HG02938 (cell line): ENCODE measurements at regions not wholly inside any gene's neighbourhood (a gene's known extent, or its start where the extent isn't known, plus 50 kb on each side); places are given as distances from the start of the nearest gene placed in this dataset.
"Not testable (repeated sequence)": the region's sequence is repeated elsewhere in the genome, so short reads cannot be mapped to it uniquely, and the experiment has no call there.

Experiments used
- ATAC-seq: cut with Tn5 transposase; IDR thresholded peaks from one replicate; pipeline ENCODE4 v1.9.1; 2021; ENCODE audit warnings: mild to moderate bottlenecking, moderate library complexity; ENCODE audit not compliant: unreplicated experiment

GRCh38 chr15:96466389-96466947 lies 136.0 kb downstream of the NR2F2 start:
- no peak for ATAC-seq

DNA sequence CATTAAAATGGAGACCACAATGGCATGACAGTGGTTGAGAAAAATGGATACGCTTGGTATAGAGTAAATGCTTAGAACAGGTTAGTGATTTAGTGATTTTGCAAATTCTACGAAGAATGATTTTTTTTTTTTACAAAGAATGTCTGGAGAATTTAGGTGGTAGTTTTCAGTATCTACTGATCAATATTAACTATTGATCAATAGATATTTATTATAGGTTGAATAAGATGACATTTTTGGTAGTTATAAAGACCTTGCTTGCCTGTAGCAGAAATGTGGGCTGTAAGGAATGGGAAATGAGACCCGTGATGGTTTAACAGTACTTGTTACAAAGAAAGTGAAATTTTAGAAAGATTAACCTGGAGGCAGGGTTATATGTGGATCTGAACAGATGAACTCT lies 137.5 kb downstream of the NR2F2 start:
- ATAC-seq: no peak

DNA sequence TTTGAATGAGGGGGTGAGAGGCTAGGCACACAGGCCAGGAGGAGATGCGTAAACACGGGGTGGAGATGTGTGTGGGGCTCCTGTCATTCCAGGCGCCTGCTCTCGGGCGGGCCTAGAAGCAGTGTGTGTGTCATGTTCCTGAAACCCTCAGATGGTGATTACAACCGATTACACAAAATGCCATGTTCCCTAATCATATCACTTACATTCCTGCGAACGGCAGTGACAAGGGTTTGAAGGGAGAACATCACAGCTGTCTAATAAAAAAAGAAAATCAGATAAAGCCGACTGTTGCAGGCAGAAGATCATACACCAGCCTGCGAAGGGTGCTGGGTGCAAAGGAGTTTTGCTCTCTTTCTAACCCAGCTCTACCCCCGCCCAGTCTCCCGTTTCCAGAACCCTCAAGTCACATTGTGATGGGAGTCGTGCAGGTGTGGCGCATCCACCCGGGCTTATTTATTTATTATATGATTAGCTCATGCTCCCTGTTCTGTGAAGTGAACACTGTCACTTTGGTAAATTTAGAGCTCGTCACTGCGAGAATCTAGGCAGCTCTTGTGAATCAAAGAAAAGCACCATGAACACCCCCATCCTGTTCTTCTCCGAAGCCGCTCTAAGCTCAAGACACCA lies 140.3 kb downstream of the NR2F2 start:
- ATAC-seq: no peak

DNA sequence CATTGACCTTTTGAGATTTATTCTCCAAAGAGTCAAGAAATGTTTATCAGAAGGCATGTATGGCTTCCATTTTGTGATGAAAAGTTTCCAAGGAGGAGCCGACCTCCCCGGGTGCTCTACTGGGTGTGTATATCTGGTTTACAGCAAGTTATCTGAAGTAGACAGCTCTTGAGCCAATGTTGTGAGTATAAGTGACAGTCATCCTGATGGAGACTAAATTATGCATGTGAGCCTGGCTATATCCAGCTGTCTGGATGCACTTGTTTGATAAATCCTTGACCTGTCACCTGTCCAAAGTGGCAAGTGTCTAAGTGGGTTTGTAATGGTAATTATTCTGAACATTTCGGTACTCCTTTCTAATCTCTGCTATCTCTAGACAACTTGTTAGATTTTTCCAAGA lies 142.2 kb downstream of the NR2F2 start:
- no peak for ATAC-seq

- no peak for ATAC-seq
These were observed 143.1 kb downstream of the NR2F2 start for GRCh38 chr15:96473556-96473955.

DNA sequence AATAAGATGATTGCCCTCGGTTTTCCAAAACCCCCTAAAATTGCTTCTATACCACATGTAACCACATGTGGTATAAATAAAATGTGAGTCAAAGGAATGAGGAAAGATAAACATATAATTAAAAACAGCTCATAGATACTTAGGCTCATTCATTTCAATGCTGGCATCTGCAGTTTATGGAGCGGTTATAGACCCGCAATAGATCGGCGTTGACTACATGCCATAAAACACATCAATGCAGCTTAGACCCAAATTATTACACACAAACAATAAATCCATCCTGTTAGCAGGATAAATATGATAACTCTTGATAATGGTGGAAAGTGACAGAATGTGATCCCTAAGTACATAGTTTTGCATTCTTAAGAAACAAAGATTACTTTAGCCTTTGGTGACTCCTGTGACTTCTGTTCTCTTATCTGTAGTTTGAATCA lies 143.7 kb downstream of the NR2F2 start:
- no peak for ATAC-seq

DNA sequence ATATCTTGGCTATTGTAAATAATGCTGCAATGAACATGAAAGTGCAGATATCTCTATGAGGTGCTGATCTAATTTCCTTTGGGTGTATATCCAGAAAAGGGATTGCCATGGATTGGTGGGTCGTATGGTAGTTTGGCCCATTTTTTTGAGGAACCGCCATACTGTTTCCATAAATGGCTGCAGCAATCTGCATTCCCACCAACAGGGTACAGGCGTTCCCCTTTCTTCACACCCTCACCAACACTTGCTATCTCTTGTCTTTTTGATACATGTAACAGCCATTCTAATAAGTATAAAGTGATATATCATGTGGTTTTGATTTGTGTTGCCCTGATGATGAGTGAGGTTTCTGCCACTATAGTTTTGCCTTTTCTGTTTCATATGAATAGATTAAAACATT lies 146.7 kb downstream of the NR2F2 start:
- no peak for ATAC-seq

- not testable (repeated sequence) for ATAC-seq
These were observed 153.9 kb downstream of the NR2F2 start for GRCh38 chr15:96484412-96484811.

DNA sequence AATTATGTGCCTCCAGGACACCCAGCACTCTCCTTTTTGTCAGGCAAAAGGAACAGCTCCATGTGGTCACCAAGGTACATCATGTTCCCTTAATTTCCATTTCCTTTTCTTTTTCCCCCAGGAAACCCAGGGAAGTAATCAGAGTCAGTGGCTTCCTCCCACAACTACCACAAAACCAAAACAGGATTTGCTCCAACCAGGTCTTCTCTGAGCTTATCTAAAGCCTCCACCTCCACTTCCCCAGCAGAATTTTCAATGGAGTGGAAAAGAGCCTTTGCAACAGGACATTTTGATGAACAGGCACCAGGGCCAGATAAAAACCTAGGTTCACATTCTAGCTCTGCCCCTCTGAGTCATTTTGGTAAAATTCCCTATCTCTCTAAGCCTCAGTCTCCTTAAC lies 154.3 kb downstream of the NR2F2 start:
- ATAC-seq: no peak

GRCh38 chr15:96487245-96487644 lies 156.7 kb downstream of the NR2F2 start:
- no peak for ATAC-seq

DNA sequence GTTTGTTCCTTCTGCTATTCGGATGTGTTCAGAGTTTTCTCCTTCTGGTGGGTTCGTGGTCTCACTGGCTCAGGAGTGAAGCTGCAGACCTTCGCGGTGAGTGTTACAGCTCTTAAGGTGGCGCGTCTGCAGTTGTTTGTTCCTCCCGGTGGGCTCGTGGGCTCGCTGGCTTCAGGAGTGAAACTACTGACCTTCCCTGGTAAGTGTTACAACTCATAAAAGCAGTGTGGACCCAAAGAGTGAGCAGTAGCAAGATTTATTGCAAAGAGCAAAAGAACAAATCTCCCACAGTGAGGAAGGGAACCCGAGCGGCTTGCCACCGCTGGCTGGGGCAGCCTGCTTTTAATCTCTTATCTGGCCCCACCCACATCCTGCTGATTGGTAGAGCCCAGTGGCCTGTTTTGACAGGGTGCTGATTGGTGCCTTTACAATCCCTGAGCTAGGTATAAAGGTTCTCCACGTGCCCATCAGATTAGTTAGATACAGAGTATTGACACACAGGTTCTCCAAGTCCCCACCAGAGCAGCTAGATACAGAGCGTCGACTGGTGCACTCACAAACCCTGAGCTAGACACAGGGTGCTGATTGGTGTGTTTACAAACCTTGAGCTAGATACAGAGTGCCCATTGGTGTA lies 160.7 kb downstream of the NR2F2 start:
- ATAC-seq: not testable (repeated sequence)

DNA sequence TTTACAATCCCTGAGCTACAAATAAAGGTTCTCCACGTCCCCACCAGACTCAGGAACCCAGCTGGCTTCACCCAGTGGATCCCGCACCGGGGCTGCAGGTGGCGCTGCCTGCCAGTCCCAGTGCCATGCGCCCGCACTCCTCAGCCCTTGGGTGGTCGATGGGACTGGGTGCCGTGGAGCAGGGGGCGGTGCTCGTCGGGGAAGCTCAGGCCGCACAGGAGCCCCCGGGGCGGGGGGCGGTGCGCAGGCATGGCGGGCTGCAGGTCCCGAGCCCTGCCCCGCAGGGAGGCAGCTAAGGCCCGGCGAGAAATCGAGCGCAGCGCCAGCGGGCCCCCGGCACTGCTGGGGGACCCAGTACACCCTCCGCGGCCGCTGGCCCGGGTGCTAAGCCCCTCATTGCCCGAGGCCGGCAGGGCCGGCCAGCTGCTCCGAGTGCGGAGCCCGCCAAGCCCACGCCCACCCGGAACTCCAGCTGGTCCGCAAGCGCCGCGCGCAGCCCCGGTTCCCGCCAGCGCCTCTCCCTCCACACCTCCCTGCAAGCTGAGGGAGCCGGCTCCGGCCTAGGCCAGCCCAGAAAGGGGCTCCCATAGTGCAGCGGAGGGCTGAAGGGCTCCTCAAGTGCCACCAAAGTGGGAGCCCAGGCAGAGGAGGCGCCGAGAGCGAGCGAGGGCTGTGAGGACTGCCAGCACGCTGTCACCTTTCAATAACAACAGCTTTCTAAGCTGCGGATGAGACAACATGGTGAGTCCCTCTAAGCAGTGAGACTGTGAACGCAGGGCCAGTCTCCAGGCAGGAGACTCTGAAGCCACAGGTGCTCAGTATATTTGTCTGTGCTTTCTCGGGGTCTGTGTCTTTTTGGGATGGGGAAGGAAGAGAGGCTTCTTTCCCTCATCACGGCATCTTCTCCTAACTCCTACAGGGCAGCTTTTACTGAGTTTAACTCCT lies 161.5 kb downstream of the NR2F2 start:
- not testable (repeated sequence) for ATAC-seq

- no peak for ATAC-seq
These were observed 164.0 kb downstream of the NR2F2 start for GRCh38 chr15:96494505-96494904.

- ATAC-seq: no peak
These were observed 164.9 kb downstream of the NR2F2 start for GRCh38 chr15:96495386-96495785.

DNA sequence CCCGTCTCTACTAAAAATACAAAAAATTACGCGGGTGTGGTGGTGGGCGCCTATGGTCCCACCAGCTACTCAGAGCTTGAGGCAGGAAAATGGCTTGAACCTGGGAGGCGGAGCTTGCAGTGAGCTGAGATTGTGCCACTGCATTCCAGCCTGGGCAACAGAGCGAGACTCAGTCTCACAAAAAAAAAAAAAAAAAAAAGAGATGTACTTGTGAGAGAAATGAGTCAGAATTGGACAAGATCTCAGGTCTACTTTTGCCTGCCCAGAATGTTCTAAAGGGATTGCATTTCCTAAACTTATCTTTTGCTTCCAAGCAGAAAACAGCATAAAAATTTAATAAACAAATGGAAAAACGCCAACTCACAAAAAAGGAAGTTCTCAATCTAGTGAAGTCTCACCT lies 167.5 kb downstream of the NR2F2 start:
- no peak for ATAC-seq

DNA sequence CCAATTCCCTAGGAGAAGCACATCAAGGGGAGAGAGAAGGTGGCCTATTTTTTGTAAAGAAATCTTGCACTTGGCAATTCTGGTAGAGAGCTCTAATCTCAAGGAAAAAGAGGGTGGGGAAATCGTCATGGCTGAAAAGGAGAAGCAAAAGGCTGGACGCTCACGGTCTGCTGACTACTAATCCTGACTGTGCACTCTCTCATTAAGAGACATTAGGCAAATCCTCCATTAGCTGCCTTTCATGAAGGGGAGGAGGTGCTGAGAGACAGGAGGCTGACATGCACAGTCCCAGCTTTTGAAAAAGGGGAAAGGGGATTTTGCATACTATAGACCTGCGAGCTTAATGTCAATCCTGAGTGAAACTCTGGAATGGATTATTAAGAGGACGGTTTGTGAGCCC lies 170.0 kb downstream of the NR2F2 start:
- no peak for ATAC-seq

DNA sequence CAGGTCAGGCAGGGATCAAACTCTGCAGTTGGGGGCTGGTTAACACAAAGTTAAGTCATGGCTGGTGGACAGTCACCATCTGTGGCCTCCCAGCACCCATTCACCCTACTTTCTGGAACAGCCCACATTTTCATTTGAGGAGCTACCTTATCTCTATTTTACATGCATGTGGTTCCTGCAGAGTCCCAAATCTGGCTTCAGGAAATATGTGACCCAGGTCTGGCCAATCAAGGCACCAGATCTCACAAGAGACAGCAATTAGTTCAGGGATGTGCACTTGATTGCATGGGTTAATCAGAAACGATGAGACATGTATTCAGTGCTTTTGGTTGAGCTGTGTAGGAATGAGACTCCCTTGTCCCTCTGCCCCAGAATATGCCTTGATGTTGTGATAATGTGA lies 170.9 kb downstream of the NR2F2 start:
- ATAC-seq: no peak

DNA sequence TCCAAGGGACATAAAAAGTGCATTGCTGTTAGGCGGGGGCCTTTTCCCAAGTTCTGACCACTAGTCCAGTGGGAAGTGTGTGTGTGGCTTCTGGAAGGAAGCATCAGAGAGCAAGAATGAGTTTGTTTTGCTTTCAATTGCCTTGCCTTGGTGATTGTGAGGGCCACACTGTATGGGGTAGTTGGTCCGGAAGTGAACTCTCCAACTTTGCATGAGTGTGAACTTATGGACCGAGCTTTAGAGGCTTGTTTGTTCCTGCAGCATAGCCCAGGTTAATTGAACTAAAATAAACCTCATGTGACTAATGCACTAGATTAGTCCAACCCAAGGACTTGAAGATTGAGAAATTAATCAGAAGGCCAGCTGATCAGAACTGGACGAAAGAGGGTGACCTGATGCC lies 171.7 kb downstream of the NR2F2 start:
- no peak for ATAC-seq

DNA sequence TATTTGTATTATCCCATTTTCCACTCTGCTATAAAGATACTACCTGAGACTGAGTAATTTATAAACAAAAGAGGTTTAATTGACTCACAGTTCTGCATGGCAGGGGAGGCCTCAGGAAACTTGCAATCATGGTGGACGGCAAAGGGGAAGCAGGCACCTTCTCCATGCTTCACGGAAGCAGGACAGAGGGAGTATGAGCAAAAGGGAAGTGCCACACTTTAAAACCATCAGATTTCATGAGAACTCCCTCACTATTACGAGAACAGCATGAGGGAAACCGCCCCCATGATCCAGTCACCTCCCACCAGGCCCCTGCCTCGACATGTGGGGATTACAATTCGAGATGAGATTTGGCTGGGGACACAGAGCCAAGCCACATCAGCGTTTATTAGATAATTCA lies 172.8 kb downstream of the NR2F2 start:
- ATAC-seq: no peak

GRCh38 chr15:96504371-96504770 lies 173.9 kb downstream of the NR2F2 start:
- no peak for ATAC-seq

DNA sequence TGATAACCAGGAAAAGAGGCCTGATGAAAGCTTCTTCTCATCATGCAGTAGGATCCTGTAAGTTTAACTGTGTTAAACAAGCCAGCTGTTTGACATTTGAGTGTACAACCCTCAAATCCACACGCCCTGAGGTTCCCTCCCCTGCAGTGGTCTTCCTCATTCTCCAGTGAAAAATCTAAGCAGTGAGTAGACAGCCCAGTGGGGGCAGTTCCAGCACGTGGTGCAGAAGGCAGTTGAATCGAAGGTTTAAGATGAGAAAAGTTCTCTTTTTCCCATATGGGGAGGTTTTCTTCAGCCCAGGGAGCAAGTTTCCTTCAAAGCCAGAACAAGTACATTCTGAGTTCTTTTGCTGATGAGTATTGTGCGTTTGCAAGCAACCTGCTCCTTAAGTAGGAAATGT lies 174.5 kb downstream of the NR2F2 start:
- ATAC-seq: no peak
